VCaP (cell line): ENCODE measurements at regions not wholly inside any gene's neighbourhood (a gene's known extent, or its start where the extent isn't known, plus 50 kb on each side); places are given as distances from the start of the nearest gene placed in this dataset.

Experiments
- H3K27ac ChIP-seq: fragments of 450-650 bp; 2 replicates; pipeline ENCODE4 v1.5.1; 2017
- TF ChIP-seq, protein P1 (sequence below): fragments of 450-650 bp; conservative IDR thresholded peaks from 2 replicates; pipeline ENCODE4 v1.5.1; 2017; ENCODE audit warnings: mild to moderate bottlenecking, moderate library complexity

DNA sequence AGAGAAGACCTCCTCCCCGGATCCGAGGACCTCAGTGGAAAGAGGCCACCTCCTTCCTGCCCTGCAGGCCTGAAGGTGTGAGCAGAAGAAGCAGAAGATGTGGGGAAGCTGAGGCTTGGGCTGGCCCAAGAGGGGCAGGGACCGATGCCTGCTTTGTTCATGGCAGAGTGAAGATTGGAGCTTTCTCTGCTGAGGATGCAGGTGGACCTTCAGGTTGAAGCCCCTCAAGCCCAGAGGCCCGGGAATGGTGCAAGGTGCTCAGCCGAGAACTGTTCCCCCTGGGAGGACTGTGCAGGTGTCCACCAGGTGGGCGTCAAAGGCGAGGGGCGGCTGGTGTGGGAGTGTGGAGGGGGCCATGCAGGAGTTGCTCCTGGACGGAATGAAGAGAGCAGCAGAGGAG is 277.9 kb upstream of the IRX2 start:
- no peak overlapping the region for H3K27ac ChIP-seq
- TF ChIP-seq, protein P1, sequence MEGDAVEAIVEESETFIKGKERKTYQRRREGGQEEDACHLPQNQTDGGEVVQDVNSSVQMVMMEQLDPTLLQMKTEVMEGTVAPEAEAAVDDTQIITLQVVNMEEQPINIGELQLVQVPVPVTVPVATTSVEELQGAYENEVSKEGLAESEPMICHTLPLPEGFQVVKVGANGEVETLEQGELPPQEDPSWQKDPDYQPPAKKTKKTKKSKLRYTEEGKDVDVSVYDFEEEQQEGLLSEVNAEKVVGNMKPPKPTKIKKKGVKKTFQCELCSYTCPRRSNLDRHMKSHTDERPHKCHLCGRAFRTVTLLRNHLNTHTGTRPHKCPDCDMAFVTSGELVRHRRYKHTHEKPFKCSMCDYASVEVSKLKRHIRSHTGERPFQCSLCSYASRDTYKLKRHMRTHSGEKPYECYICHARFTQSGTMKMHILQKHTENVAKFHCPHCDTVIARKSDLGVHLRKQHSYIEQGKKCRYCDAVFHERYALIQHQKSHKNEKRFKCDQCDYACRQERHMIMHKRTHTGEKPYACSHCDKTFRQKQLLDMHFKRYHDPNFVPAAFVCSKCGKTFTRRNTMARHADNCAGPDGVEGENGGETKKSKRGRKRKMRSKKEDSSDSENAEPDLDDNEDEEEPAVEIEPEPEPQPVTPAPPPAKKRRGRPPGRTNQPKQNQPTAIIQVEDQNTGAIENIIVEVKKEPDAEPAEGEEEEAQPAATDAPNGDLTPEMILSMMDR = no peak

DNA sequence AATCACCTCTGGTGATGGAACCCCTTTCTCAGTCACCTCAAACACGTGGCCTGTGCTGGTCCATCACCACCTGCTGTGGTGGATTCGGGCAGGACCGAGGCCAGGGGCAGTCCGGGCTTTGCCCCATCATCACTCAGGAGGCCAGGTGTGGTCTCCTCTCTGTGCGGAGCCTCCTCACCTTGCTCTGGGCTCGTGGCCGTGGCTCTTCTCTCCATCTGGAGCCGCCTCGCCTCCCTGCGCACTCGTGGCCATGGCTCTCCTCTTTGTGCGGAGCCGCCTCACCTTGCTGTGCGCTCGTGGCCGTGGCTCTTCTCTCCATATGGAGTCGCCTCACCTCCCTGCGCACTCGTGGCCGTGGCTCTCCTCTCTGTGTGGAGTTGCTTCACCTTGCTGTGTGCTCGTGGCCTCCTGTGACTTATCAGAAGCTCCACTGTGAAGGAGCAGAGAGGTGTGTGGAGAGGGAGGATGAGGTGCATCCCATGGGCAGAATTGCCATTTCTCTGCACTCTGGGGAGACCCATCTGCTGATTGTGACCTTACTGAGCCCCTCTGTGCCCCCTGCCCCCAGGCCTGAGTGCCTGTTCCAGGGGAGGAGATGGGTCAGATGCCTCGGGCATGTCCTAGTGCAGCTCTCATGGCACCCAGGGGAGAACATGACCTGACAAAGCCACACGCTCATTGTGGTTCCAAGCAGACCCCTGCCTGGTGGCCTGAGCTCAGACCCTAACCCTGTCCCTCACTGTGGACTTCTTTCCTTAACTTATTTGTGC is 276.6 kb upstream of the IRX2 start:
- H3K27ac ChIP-seq = no peak overlapping the region
- TF ChIP-seq, protein P1 = no peak

DNA sequence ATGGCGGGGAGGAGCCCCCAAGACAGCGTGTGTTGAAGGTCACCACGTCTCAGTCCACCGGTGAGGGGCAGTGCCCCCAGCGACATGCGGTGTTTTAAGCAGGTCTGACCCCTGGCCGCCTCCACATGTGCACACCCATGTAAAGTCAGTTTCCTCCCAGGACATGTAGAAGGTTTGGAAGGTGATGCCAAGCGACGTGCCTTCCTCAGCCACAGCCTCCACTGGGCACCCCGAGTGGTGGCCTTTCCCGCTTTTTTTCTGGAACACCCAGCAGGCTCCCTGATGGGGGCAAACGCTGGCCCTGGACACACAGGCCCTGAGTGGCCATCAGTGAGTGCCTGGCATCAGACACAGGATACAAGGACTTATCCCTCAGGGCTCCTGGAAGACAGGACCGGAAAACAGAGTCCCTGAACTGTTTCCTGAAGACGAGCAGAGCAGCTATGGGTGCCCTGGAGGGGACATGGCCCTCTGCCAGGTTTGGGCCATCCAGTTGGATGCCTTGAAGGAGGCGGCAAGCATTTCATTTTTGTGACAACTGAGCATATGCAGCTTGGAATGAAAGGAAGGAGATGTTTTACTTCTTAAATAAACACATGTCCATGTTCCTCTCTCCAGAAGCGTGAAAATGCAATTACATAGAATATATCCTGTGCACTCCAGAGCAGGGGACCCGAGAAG is 275.8 kb upstream of the IRX2 start:
- H3K27ac ChIP-seq = no peak overlapping the region
- TF ChIP-seq, protein P1 = no peak

DNA sequence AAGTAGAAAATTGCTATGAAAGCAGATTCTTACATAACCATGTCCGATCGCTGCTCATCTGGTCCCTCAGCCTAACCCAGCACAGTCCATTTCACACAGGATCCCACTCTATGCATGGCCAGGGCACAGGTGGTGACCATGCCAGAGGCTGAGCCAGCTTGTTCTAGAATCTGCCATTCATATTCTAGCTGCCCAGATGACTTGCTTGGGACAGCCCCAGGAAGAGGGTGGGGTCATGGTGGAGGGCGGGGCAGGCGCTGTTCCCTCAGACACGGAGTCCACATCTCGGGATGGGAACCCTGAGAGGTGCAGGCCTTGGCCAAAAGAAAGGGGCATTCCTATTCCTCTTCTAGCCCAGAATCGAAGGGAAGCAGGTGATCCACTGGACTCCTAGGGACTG is 275.2 kb upstream of the IRX2 start:
- no peak overlapping the region for H3K27ac ChIP-seq
- TF ChIP-seq, protein P1 = no peak

DNA sequence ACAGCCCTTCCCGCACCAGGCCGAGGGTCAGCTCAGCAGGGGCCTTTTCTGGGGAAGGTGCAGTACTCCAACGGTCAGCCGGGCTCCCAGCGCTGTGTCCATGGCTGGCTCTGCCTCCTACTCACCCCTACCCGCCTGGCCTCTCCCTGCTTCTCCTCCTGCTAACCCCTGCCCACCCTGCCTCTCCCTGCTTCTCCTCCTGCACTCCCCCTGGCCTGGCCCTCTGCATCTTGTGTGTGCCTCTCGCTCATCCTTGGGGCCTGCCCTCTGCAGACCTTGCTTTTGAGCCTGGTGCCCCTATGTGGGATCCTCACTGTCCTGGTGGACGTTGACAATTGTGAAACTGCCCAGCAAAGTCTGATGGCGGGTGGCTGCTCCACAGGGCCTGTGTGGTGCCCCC is 274.6 kb upstream of the IRX2 start:
- TF ChIP-seq, protein P1 = no peak

DNA sequence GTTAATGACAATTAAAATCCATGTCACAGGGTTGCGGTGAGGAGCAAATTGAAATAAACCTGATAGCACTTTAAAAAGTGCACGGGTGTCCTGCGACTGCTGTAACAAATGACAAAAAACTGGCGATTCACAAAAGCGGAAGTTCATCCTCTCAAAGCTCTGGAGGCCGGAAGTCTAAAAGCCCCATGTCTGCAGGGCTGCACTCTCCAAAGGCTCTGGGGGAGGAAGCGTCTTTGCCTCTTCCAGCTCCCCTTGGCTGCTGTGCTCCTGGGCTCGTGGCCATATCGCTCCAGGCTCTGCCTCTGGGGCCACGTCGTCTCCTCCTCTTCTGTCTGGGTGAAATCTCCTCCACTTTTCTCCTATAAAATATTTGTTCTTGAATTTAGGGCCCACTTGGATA is 273.9 kb upstream of the IRX2 start:
- TF ChIP-seq, protein P1 = no peak
- H3K27ac ChIP-seq = no peak overlapping the region

More for the DNA sequence above, 274.6 kb upstream of the IRX2 start:
- no peak overlapping the region for H3K27ac ChIP-seq

DNA sequence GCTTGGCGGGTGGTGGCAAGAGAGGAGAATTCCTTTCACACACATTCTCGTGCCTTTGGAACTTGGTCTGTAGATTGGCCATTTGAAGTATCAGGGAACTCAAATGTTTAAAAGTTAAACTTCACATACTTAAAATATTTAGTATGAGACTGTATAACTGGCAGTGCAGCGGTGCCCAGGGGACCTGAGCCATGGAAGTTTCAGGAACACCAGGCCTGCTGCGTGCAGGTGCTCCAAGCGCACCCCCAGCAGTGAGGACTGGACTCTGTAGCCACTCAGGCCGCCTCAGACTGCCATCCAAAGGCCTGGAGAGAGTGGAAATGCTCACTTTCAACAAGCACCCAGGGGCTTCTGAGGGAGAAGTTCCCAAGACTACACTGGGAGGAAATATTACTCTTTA is 273.5 kb upstream of the IRX2 start:
- TF ChIP-seq, protein P1 = no peak
- no peak overlapping the region for H3K27ac ChIP-seq
